IPS-NIHi11 (cell line): ENCODE measurements at regions not wholly inside any gene's neighbourhood (a gene's known extent, or its start where the extent isn't known, plus 50 kb on each side); places are given as distances from the start of the nearest gene placed in this dataset.

Experiments used
- DNase-seq: peaks from one replicate; pipeline ENCODE4 v3.0.0; 2012; ENCODE audit warnings: mixed read lengths, low spot score

DNA sequence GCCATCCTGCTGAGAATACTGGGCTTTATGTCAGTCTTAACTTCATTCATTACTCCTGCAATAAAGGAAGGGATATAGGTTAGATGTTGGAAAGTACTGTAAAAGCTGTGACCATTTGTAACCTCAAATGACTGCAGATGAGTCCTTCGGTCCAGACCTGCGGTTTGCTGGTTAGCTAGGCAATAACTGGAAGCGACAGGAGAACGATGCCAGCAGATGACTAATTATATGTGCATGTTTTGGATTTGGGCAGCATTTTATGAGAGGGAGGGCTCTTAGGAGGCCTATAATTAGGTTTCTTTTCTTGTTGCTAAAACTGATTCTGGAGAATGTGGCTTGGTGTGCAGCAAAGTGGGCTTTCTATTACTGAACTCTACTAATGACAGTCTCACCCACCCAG is 205.6 kb downstream of the TMEM182 start:
- no peak for DNase-seq

DNA sequence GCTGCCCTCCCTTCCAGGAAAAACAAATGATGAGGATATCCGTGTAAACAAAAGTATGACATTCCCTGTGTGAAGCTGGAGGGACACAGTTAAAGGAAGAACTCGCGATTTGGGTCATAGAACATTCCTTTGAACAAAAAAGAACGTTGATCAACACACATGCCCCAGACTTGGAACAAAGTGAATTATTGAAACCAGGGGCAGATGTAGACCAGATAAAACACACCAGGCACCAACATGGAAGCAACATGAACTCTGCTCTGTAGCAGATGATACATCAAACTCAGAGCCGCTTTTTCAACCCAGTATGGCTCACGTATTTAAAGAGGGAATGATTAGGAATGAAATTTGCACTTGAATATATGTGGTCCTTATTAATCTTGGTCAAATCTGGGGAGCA is 206.5 kb downstream of the TMEM182 start:
- DNase-seq: no peak

DNA sequence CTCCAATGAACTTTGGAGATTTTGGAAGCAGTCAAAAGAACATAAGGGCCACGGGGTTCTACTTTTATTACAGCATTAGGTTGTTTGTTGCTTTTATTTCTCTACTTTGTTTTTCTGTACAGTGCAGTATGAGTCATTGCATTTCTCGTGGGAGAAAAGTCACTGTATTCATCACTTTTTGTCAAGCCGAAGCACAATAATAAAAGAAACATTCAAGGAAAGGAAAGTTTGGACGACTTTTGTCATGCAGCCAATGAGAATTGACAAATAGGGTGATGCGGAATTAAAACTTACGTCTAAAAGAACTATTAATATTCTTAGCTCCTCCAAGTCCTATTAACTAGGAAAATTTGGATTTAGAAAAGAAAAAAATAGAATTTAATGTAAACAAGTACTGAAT is 209.9 kb downstream of the TMEM182 start:
- DNase-seq: no peak

DNA sequence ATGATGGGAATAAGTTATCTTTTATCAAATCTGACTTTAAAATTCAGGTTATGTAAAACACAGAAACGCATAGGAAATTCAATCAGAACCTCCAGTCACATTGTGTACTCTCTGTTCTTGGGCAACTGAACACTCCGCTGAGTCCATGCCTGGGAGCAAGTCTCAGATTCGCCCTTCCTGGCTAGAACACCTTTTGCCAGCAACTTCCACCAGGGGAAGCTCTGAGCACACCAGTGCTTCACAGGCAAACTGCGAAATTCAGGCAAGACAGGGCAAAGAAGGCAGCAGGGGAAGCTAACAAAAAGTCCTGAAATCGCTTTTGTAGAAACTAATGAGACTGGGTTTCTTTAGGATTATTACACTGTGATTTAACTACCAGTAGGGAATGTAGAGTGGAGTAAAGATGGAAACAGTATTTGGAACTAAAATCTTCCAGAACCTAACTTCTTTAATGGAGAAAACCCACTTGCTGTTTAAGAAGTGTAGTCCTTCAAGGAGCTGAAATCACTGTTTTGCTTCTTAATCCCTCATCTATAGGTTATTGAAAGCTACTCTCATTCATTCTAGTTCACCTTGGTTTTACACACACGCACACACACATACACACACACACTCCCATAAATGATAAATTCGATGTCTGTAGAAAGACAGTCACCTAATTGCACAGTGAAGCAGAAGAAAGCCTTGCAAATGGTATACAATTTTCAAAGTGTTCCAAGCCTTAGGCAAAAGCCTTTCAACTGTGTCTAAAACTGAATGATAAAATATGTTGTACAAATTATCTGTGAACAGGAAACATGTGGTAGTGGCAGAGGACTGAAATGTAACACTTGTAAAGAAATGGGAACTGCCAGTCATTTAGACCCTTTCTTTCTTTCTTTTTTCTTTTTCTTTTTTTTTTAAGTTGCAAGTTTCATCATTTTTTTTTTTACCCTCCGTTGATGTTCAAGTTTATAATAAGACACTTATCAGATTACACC is 214.5 kb downstream of the TMEM182 start:
- peak; percentile 82 for DNase-seq

DNA sequence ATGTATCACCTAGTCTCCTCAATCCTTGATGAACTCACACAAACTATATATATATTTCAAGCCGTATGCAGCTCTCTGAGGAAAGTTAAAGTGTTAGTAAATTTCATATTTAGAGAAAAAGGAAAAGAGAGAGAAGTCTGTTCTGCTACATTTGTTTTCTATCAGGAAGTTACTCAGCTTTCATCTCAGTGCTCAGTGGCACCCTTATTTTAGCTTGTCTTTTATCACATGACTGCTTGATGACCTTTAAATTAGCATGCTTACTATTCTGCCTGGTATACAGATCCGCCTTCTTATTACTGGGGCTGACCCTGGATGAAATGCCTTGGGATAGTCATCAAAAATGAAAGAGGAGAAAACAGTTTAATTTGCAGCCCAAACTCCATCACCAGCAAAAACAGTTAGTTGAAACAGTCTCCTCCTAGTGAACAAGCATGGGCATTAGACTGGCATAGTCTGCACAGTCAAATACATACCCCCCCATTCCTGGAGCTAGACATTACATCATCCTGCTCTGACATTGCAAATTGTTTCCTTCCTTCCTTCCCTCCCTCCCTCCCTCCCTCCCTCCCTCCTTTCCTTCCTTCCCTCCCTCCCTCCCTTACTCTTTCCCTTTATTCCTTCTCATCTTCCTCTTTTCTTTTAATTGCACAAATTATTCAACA is 215.7 kb downstream of the TMEM182 start:
- DNase-seq: no peak

DNA sequence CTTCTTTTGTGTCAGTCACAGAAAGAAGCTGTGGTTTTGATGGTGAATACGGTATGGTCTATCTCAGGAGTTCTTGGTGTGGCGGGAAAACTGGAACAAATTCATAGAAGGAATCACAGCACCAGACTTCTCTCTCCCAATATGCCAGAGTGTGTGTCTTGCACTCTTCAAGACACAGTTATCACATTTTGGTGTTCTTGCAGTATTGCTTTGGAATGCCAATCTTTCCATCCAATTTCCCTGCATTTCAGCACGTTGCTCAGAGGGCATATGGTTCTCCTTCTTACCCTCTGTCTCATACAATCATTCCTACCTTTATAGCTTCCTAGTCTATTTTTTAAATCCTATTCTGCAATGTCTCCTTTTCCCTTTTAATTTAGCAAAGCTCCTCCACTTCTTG is 216.3 kb downstream of the TMEM182 start:
- DNase-seq: no peak

DNA sequence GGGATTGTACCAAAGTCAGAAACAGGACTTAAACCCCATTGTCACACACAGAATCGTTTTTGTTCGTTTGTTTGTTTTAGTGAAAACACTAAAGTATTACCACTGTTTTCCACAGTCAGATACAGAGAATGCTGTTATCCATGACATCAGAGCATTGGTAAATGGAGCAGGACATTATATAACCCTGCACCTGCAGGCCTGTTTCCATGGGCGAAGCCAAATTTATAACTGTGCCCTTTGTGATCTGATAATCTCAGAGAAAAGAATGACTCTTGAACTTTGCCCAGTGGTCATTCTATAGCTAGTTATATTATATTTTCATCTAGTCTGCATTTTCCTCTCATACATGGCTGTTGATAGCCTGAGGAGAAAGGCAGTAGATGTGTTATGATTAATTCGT is 217.6 kb downstream of the TMEM182 start:
- DNase-seq: no peak

DNA sequence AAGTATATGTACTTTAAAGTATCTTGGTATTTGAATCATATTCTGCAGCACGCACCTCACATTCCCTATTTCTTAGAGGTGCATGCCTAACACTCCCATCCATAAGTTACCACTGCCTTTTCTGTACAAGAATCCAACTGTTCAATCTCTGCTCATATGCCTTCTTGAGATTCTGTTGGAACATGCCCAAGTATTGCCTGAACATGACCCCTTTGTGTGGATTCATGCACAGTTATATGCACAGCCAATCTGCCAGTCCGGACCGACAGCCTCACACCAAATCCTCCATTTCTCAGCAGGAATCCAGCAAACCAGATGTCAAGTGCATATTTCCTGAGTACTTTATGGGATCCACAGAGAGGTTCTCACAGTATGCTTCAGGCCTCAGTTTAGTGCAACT is 222.0 kb downstream of the TMEM182 start:
- no peak for DNase-seq

DNA sequence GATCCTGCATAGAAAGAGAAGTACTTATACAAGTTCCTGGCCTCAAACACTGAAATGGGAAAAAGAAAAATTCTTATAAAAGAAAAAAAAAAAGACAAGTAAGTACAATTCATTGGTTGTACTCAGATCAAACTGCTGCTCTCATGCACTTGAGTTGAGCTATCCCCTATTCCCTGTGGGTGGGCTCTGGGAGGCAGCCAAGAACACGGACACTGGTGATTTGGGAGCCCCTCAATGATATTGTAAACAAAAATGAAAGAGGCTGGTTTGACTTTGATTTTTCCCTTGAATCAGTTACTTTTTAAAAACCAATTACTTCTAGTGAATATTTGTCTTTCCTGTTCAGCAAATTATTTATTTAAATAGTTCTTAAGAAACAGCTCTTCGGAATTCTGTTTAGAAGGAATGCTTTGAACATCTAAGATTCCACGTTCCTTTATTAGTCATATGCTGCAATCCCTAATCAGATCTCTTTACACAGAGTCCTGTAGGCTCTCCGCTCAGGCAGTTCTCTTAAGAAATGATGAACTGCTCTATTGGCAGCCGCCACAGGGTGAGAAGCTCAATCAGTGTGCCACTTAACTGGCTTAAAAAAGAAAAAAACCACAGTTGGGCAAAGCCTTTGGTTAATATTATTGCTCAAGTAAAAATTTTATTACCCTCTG is 225.1 kb downstream of the TMEM182 start:
- no peak for DNase-seq

DNA sequence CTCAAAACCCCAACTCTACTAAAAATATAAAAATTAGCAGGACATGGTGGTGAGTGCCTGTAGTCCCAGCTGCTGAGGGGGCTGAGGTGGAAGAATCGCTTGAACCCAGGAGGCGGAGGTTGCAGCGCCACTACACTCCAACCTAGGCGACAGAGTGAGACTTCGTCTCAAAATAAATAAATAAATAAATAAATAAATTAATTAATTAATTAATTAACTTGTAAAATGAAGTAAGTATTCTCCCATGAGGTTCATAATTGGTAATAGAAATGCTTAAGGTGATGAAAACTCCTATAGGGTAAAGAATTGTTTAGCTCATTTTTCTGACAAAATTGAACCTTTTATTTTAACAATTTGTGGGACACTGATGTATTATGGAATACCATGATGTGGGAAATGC is 230.8 kb downstream of the TMEM182 start:
- no peak for DNase-seq

DNA sequence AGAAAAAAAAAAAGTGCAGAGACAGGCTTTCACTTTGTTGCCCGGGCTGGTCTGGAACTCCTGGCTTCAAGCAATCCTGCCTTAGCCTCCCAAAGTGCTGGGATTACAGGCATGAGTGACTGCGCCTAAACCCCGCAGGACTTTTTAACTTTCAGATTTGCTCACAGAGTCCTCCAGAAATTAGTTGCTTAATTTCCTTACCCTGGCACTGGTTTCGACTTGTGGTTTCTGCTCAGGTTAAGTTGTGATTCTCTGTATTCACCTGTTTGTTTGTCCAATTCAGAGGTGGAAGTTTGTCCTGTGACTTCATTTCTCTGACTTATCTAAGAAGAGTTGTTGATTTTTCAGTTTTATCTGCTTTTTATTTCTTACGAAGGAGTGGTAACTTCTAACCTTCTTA is 238.1 kb downstream of the TMEM182 start:
- DNase-seq: no peak

DNA sequence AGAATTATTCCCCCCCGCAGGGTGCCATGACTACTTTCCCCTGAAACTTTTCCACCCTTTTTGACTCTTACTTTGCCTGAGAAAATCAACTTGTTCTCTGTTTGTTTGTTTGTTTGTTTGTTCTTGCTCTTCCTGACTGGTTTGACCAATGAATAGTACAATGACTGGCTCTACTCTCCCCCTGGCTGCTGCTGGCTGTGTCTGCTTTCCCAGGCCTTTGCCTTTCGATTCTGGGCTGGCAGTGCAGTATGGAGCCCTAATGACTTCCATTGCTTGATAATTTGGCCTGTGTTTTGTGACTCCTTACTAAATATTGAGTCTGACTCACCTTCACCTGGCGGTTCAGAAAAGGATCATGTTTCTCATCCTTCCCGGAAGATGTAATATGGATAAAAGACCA is 241.1 kb downstream of the TMEM182 start:
- no peak for DNase-seq

DNA sequence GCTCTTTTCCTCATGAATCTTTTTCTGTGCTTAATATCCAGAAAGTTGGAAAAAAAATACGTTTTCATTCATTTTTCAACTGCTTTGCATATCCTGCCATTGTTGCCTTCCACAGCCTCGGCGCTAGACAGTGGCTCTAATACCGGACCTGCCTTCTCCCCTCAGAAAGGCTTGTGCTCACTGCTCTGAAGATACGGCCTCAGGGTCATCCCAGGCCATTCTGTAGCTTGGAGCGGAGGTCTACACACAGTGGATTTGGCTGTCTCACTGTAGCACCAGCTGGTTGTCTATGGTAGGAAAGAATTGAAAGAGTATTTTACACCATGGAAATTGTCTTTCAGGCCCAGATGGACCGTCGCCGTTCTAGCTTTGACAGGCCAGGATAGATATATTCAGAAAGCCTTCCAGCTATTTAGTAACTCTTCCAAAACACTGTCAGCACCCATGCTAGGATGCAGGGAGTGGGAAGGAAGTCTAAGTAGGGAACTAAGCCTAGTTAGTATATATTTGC is 242.0 kb downstream of the TMEM182 start:
- no peak for DNase-seq

DNA sequence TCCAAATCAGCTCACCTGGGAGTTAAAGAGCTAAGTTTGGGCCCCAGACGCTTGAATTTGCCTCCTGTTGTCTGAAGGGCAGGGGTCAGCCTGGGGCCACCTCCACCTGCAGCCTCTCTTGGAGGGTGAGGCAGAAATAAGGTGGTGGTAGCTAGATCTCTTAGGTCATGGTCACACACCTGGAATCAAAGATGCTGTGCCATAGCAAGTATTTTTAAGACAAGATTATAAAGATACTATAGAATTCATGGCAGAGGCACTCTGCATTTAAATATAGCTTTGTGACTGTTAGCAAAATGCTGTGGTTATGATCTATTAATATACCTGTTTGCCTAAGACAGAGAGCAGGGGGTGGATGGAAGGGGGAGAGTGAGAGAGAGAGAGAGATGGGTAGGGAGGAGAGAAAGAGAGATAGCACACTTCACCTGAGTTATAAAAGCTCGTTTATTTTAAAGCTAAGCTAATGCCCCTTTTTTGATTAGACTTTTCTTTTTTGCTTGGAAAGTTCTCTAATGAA is 242.7 kb downstream of the TMEM182 start:
- DNase-seq: no peak

DNA sequence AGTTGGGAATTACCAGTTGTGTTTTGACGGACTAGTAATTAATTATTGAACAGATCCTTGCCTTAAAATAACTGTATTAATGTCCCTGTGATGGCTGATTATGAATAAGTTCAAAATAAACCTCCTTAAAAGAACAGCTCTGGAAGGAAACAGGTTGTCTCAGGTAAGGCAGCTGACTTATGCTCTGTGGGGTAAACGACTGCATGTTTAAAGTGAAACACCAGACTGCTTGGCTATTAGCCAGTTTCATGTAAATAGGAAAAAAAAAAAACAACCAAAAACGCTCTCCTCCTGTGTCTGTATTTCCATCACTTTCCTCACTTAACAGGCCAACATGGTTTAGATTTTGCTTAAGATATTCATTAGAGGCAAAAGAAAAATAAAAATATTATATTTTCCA is 243.6 kb downstream of the TMEM182 start:
- no peak for DNase-seq

DNA sequence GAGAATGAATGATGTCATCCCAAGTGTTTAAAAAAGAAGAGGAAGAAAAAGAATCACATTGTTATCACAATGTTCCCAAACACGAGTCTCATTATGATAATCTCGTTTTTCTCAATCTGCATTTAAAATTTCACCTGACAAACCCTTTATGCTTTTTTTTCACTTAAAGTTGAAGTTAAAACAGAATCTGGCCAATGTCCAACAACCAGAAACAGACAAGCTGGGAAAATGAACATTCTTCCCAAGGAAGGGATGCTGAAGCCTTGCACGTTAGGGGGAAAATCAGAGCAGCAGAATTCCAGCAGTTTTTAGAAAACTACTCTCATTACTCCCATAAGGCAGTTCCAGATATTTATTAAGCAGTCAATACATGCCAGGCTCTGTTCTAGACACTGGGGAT is 245.3 kb downstream of the TMEM182 start:
- no peak for DNase-seq

DNA sequence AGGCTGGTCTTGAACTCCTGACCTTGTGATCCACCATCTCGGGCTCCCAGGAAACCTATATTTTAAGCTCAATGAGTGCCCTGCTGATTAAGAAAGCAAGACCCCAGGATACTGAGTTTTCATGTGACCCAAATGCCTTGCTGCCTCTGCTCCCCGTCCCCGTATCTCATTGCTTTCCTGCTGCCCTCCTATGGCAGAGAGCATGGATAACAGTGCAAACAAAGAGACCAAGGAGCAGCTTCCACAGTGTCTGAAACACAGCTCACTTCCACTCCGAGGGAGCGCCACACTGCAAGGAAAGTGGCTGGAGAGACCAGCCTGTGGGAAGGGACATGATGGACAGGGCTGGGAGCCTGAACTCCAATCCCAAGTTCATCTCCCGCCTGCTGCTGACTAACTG is 246.8 kb downstream of the TMEM182 start:
- DNase-seq: peak; percentile 26

DNA sequence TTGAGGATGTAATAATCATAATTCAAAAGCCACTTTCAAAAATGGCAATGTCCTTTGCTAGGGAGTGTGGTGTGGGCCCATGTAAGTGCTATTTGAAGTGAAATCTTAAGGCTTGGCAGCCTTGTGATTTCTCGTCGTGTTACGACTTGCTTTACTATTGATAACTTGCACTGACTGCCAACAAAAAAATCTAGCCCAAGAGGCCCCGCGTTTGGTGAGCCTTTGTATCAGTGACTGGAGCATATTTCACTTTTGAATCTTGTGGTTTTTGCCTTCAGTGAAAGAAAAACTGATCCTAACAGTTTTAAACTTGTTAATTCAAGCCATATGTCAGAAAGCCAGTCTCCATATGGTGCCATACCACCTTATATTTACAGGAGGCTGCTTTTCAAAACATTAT is 248.0 kb downstream of the TMEM182 start:
- DNase-seq: no peak

DNA sequence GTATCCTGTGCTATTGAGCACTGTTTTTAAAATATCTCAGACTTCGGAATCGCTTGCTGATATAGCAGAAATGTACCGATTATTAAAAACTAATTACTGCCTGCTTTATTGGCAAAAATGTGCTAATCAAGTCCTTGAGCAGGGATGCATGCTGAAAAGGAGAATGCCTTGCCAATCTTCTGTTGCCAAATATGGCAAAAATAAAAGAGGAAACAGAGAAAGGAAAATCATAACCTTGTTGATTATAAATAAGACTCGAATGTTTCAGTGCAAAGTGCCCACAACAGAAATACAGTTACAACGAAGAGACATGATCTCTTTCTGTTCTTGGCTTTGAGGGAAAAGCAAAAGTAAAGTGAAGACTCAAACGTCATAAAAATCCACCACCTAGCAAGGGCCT is 248.5 kb downstream of the TMEM182 start:
- no peak for DNase-seq

DNA sequence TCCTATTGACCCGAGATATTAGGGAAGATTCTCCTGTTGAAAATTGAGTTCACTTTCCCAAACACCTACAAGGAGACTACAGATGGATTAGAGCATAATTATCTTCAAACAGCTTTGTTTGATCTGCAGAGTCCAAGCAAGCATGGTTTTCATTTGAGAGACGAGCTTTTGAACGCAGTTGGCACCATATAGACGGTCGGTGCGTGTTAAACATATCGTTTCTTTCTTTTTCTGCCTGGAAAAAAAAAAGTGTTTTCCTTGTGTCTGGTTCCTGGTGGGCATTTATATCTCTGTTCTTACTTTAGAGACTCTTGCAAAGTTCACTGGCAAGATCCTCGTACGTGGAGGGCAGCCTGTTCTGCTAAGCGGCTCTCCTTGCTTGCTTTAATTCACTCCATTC is 248.9 kb downstream of the TMEM182 start:
- DNase-seq: no peak

DNA sequence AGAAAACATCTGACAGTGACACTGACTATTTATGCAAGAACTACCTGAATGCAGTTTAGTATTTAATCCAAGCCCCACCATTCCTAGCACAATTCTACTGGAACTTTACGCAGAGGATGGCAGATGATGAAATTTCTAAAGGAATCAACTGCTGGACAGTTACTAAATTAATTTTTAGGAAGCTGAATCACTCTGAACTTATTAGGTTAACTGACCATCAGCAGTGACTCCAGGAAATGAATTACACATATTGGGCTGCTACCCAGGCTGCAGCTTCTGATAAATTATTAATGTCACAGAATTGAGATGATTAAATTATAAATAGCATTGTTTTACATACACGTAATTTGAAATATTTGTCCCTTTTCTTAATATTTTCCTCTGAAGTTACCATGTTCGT is 250.8 kb downstream of the TMEM182 start:
- DNase-seq: no peak

DNA sequence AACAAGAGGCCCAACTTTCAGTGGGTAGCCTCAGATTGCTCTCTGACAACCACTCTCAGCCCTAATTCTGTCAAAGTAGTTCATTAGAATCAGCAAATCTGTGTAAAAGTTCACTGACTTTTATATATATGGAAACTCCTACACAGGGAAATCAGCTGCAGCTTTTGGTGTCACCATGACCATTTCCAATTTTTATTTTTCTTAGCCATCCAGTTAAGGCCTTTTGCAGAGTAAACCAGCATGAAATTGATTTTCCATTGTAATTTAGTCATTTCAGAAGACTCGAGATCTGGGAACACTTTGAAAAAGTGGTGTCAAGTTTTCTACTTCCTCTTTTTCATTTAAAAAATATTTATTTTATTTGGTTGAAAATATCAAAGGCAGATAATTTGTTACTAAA is 263.2 kb downstream of the TMEM182 start:
- no peak for DNase-seq

DNA sequence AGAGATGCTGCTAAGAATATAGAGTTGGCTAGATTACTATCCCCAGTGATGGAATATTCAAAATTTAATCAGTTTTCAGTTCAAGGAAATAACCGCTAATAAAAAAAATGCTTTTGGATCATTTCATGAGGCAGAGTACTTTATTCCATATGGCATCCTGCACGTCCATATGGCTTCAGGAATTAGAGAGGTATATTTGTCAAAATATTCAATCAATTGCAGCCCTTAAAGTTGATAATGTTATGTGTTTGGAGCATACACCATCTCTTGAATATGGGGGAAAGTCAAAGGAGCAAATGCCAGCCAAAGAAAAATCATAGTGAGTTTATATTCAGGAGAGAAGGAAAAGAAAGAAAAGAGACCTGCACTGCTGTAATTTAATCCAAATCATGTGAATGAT is 266.4 kb downstream of the TMEM182 start:
- no peak for DNase-seq
